Mesodermal cell (in vitro differentiated cells): ENCODE measurements at regions not wholly inside any gene's neighbourhood (a gene's known extent, or its start where the extent isn't known, plus 50 kb on each side); places are given as distances from the start of the nearest gene placed in this dataset.

Experiments used
- H3K27ac ChIP-seq: 2 replicates; pipeline ENCODE4 v1.7.0; 2013; ENCODE audit warnings: mild to moderate bottlenecking, low read depth, low read length, moderate library complexity; ENCODE audit not compliant: severe bottlenecking
- H3K36me3 ChIP-seq: 2 replicates; pipeline ENCODE4 v1.7.1; 2013; ENCODE audit warnings: mild to moderate bottlenecking, low read length, moderate library complexity; ENCODE audit not compliant: control insufficient read depth, insufficient read depth
- H3K4me1 ChIP-seq: one replicate; pipeline ENCODE4 v1.7.1; 2013; ENCODE audit warnings: mild to moderate bottlenecking, low read length; ENCODE audit not compliant: insufficient read depth, control insufficient read depth, poor library complexity, severe bottlenecking
- H3K4me3 ChIP-seq: 2 replicates; pipeline ENCODE4 v1.7.0; 2013; ENCODE audit warnings: low read length, control low read depth, mild to moderate bottlenecking; ENCODE audit not compliant: insufficient read depth, poor library complexity, severe bottlenecking; ENCODE audit errors: extremely low read depth
- H3K9me3 ChIP-seq: 2 replicates; pipeline ENCODE4 v1.7.1; 2013; ENCODE audit warnings: mild to moderate bottlenecking, low read length, moderate library complexity; ENCODE audit not compliant: control insufficient read depth
- WGBS, 2 experiments: methylation state at CpG; one replicate each; pipeline ENCODE4 v1.1.5; 2013; ENCODE audit warnings: missing lambda C conversion rate in 2 of 2; ENCODE audit not compliant: insufficient coverage in 2 of 2; 5-methylcytosine and 5-hydroxymethylcytosine counted together

DNA sequence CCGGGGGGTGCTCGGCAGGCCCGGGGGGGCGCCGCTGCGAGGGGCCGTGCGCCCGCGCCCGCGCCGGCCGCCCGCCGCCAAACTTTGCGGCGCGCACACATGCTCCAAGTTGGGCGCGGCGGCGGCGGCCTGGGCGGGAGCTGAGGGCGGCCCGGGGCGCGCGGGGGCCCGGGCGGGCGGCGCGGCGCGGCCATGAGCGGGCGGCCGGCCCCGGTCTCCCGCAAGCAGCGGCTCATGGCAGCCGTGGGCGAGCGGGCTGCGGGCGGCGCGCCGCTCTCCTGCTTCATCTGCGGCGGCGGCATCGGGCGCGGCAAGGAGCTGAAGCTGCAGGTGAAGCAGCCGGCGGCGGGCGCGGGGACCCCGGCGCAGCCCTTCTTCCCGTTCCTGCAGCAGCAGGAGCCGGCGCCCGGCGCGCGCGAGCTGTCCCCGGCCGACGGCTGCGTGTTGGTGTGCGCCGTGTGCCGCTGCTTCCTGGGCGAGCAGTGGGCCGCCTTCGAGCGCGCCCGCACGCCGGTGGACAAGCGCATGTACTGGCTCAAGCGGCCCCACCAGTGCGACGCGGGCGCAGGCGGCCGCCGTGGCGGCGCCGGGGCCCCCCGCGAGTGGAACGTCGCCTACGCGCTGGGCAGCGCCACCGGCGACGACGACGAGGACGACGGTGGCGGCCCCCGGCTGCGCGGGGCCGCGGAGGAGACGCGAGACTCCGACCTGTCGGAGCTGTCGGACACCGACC, 57.2 kb upstream of the CIBAR2 start:
- WGBS, 2 experiments = 0 to 1% methylated on average over 64 to 100 of the region's 125 CpGs
- peak overlapping the region; percentile 48 for H3K4me3 ChIP-seq
- H3K36me3 ChIP-seq = no peaks in the 10 kb centered on the region
- H3K27ac ChIP-seq = no peak overlapping the region
- H3K9me3 ChIP-seq = no peaks in the 10 kb centered on the region
- H3K4me1 ChIP-seq = peaks cover 49% of the 10 kb centered on the region

DNA sequence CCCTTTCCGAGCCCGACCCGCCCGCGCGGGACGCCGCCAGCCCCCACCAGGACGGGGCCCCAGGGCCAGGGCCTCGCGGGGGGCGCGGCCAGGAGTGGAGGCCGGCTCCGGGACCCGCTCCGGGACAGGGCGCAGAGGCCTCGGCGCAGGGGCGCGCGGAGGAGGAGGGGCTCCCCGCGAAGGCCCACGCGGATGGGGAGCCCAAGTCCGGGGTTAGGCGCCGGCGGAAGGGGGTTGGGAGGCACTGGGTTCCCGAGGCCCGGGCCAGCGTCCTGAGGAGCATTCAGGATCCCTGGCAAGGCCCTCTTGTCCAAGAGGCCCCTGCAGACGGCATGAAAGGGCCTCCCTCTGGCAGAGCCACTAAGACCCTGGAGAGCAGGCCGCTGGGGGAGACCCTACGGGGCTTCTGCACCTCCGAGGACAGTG, 57.8 kb upstream of the CIBAR2 start:
- Histone ChIP-seq H3K36me3 (no peaks in the 10 kb centered on the region), H3K27ac (no peak overlapping the region), H3K4me3 (peak overlapping the region; percentile 48), H3K9me3 (no peaks in the 10 kb centered on the region), H3K4me1 (peaks cover 53% of the 10 kb centered on the region)
- WGBS, 2 experiments = 8 to 9% methylated on average over 38 of the region's 38 CpGs

DNA sequence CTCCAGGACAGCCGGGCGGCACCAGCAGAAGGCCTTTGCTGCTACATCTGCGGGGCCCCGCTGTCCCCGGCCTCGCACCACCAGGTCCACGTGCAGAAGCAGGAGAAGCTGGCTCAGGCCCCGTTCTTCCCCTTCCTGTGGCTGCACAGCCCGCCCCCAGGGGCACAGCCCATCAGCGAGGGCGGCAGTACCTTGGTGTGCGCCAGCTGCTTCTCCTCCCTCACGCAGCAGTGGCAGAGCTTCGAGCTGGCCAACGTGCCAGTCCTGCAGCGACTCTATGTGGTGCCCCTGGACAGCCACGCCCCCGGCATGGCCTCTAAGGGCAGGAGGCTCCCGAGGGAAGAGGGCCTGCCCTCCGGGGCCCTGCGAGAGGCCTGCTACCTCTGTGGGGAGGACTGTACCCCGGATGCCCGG, 58.3 kb upstream of the CIBAR2 start:
- H3K4me1 ChIP-seq = peaks cover 59% of the 10 kb centered on the region
- no peaks in the 10 kb centered on the region for H3K9me3 ChIP-seq
- peak overlapping the region; percentile 48 for H3K4me3 ChIP-seq

DNA sequence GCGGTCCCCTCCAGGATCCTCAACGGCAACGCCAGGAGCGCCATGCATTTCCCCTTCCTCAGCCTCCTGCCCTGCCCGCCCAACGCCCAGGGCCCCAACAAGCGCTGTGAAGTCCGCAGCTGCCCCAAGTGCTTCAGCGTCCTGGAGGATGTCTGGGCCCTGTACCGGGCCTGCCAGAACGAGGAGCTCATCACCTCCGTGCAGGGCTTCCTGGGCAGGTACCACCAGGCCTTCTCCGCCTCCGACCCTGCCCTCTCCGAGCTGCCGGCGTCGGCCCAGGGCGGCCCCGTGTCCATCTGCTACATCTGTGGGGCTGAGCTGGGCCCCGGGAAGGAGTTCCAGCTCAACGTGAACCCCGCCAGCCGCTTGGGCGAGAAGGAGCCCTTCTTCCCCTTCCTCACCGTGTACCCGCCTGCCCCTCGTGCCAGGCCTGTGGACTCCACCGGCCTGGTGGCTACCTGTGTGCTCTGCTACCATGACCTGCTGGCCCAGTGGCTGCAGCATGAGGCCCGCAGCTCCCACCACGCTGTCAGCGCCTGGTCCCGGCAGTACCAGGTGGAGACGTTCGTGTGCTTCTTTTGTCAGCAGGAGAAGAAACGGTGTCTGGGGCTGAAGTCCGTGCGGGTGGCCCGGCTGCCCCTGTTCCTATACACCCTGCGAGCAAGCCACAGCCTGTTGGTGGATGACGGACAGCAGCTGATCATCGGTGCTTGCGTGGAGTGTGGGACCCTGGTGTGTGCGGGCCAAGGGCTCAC, 58.9 kb upstream of the CIBAR2 start:
- peaks cover 62% of the 10 kb centered on the region for H3K4me1 ChIP-seq

More for the DNA sequence above, 58.3 kb upstream of the CIBAR2 start:
- 84 to 85% methylated on average over 18 to 19 of the region's 23 CpGs for WGBS, 2 experiments
- H3K36me3 ChIP-seq = peaks cover 4% of the 10 kb centered on the region
- H3K27ac ChIP-seq = no peak overlapping the region

DNA sequence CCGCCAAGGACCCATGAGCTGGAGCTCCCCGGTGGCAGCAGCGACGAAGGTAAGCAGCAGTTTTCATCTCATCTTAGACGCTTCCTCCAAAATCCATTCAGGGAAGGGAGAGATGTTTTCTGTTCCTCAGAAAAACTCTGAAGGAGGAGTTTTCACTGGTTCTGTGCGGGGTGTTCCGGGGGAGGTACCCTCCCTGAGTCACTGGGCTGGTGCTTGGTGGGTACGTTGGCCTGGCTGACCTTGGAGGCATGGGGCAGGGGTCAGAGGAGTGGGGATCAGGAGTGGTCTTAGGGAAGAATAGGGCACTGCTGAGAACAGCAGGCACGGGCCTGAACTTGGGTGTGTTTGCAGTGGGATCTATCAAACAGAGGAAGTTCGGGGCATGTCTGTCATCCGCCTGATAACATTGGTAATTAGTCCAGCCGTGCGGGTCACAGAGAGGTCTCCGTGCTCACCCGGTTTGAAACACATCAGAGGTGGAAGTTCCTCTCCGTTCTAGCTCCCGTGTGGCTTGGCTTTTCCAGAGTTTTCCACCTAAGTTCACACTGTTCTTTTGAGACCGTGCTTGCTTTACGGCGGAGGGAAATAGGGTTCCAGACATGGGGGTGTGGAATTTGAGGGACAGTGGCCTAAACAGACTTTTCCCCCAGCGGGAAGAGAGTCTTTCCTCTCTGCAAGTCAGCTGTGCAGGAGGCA, 59.6 kb upstream of the CIBAR2 start:
- peak overlapping the region; percentile 48 for H3K4me3 ChIP-seq
- peaks cover 58% of the 10 kb centered on the region for H3K4me1 ChIP-seq
- no peaks in the 10 kb centered on the region for H3K9me3 ChIP-seq
- WGBS, 2 experiments = 73 to 74% methylated on average over 13 to 21 of the region's 21 CpGs
- peak overlapping the region; percentile 58 for H3K27ac ChIP-seq
- peaks cover 14% of the 10 kb centered on the region for H3K36me3 ChIP-seq

More for the DNA sequence above, 58.9 kb upstream of the CIBAR2 start:
- Histone ChIP-seq H3K9me3 (no peaks in the 10 kb centered on the region), H3K27ac (peak overlapping the region; percentile 58), H3K4me3 (peak overlapping the region; percentile 48), H3K36me3 (peaks cover 8% of the 10 kb centered on the region)
- 93 to 94% methylated on average over 39 to 44 of the region's 44 CpGs for WGBS, 2 experiments

DNA sequence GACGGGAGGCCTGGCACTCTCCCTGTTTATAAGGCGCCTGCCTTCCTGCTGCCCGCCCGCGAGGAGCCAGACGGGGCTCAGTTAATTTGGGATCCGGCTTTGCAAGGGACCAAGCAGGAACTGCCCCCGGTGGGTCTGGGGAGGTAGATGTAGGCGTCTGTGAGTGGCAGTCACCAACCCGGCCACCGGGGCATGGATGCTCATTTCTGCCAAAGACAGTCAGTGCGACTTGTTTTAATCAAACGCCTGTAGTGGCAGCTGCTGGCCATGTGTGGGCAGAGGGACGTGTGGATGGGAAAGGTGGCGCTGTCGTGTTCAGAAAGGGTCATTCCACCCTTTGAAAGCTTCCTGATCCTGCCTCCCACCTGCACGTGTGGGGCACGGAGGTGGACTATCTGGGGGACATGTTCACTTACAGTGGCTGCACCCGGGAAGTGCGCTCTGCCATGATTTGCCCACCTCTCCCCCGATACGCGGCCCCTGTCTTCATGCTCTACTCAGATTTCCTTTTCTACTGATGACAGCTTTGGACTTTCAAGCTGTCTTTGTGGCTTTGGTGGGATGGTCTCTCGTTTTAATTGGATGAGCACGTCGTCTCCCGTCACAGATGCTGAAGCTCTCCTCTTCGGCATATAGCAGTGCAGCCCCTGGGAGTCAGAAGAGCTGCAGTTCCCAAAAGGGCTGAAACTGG, 60.3 kb upstream of the CIBAR2 start:
- WGBS, 2 experiments = 45 to 46% methylated on average over 26 to 28 of the region's 28 CpGs
- Histone ChIP-seq H3K9me3 (no peaks in the 10 kb centered on the region), H3K4me1 (peaks cover 51% of the 10 kb centered on the region), H3K4me3 (peak overlapping the region; percentile 48), H3K27ac (peak overlapping the region; percentile 97), H3K36me3 (peaks cover 17% of the 10 kb centered on the region)

DNA sequence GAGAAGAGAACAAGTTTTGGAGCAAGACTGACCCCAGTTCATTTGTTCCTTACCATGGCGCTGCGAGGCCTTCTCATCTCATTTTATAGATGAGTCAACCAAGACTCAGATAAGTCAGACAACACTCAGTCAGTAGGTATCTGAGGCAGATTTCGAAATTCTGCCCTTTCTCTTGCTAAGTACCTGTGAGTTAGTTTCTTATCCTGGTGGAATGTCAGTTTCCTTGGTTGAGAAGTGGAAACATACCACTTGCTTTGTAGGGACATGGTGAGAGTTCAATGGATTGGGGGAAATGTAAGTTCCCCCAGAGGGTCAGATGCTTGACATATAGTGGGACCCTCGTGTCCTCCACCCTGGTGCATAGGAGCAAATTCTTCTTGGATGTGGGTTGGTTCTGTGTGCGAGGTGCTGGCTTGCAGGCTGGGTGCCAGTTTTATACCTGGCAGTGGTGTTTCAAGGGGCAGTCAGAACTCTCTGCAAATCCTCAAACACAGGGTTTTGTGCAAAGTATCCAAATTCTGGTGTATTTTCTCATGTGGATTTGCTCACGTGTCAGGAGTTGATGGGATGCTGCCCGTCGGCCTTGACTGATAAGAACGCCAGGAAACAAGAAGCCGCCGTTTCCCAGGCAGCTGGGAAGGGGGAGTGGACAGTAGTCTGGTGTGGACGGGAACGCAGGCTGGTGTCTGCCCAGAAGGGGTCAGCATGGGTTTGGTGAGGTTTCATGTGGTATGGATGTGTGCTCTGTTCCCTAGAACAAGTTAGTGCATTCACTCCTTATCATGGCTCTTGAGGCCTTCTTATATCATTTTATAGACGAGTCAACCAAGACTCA, 61.1 kb upstream of the CIBAR2 start:
- Histone ChIP-seq H3K9me3 (no peaks in the 10 kb centered on the region), H3K4me3 (peak overlapping the region; percentile 48), H3K27ac (peak overlapping the region; percentile 97), H3K4me1 (peaks cover 50% of the 10 kb centered on the region), H3K36me3 (peaks cover 22% of the 10 kb centered on the region)
- WGBS, 2 experiments = 67 to 83% methylated on average over 7 to 10 of the region's 14 CpGs

DNA sequence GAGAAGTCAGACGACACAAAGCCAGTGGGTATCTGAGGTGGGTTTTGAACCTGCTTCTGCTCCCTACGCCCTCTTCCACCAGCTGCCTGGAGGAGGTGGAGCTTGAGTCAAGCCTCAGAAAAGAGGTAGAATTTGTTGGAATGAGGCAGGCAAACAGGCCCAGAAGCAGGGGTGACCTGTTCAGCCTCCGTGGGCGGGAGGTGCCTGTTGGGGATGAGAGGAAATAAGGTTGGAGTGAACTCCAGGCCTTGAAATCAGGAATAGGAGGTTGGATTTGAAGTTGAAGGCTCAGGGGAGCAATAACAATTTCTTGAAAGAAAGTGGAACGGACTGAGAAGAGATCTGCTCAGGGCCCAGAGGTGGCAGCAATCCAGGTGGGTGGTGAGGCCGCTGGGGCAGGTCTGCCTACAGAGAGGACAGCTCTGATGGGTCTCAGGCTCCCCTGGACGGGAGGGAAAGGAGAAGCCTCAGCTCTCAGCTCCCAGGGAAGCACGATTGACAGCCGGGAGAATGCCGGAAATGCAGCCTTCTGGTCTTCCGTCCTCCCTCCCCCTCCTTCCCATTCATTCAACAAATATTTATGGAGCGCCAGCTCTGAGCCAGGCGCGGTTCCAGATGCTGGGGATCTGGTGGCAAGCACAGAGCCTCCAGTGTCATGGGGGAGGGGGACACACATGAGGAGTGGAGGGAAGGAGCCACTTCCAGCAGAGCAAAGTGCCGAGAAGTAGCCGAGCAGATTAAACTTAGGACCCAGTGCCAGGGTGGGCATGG, 61.9 kb upstream of the CIBAR2 start:
- Histone ChIP-seq H3K9me3 (no peaks in the 10 kb centered on the region), H3K4me1 (peaks cover 46% of the 10 kb centered on the region), H3K36me3 (peaks cover 23% of the 10 kb centered on the region), H3K27ac (peak overlapping the region; percentile 97), H3K4me3 (peak overlapping the region; percentile 16)
- 32 to 43% methylated on average over 6 to 10 of the region's 16 CpGs for WGBS, 2 experiments

DNA sequence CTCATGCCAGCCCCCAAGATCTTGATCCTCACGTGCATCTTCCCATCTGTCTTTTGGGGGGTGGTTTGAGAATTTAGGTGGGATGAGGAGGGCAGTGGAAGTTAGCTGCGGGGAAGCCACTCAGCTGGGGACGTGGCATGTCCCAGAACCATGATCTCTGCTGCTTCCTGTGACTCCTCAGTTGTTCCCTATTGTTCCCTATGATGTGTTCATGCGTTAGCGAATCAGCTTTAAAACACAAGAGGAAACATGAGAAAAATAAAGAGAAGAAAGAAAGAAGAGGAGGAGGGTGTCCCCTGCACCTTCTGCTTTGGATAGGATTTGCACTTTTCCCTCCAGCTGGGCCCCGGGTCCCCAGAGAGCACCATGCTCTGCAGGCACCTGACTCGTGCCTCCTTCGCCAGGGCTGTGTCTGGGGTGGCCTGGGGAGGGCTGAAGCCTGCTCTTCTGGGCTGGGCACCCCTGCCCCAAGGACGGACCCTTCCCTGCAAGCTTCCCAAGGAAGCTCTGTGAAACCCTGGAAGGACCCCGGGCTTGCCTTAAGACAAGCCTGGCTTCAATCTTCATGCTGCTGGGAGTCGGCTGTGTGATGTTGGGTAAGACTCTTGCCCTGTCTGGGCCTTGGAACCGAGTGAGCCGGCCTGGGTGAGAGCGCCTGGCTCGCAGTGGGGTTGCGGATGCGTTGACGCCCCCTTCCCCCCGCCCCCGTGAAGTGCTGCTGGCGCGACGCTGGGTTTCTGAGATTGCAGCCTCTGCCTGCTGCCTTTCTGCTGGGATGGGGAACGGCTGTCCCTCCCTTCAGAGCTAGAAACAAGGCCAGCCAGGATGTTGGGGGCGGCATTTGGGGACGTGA, 62.8 kb upstream of the CIBAR2 start:
- Histone ChIP-seq H3K36me3 (peaks cover 23% of the 10 kb centered on the region), H3K4me1 (peaks cover 46% of the 10 kb centered on the region), H3K27ac (peak overlapping the region; percentile 97), H3K4me3 (no peak overlapping the region), H3K9me3 (no peaks in the 10 kb centered on the region)
- WGBS, 2 experiments = 81 to 84% methylated on average over 22 to 23 of the region's 26 CpGs
